ENCODE measurements at regions not wholly inside any gene's neighbourhood (a gene's known extent, or its start where the extent isn't known, plus 50 kb on each side); places are given as distances from the start of the nearest gene placed in this dataset.

- no peak overlapping the region for H3K4me3 ChIP-seq (ENCODE audit: insufficient read depth, low read depth, low read length)
- H3K9me1 ChIP-seq (ENCODE audit: insufficient read depth, low read length) = no peaks in the 10 kb centered on the region
- WGBS, 2 experiments (ENCODE audit: extremely low coverage in 2 of 2, insufficient read length in 1 of 2) = 53% methylated on average over 4 of the region's 7 CpGs; no CpG with 5 or more reads in 1 of the 2 experiments
- H4K20me1 ChIP-seq (ENCODE audit: insufficient read depth, low read length) = no peaks in the 10 kb centered on the region
- H4K91ac ChIP-seq (ENCODE audit: insufficient read depth, low read depth, low read length) = no peak overlapping the region
- no peak overlapping the region for H3K9ac ChIP-seq (ENCODE audit: low read depth, low read length)
- no peak overlapping the region for H2BK20ac ChIP-seq (ENCODE audit: low read depth, low read length)
- intact Hi-C loops (cut with micrococcal nuclease) = no loop called here
- H2AFZ ChIP-seq (replicated peaks; ENCODE audit: low read length, poor library complexity) = no peak overlapping the region
- no peaks in the 10 kb centered on the region for H3K27me3 ChIP-seq (ENCODE audit: control insufficient read depth, insufficient read depth, low read length)
- ATAC-seq (ENCODE audit: low read depth) = no peak
- no peaks in the 10 kb centered on the region for H3K4me1 ChIP-seq (ENCODE audit: control insufficient read depth, insufficient read depth, low read length)
- H3K4me2 ChIP-seq (ENCODE audit: low read depth, low read length) = no peak overlapping the region
- no peak overlapping the region for H3K14ac ChIP-seq (replicated peaks; ENCODE audit: low read depth, low read length)
- no peak overlapping the region for H2AK9ac ChIP-seq (replicated peaks; ENCODE audit: low read depth, low read length, poor library complexity)
- no peak overlapping the region for H4K8ac ChIP-seq (ENCODE audit: low read depth in 2 of 2, low read length in 2 of 2)
- no peak overlapping the region for H3K27ac ChIP-seq (ENCODE audit: insufficient read depth, low read length)
- CTCF ChIA-PET = no interaction called here
- no peak overlapping the region for H3K18ac ChIP-seq (ENCODE audit: low read depth, low read length)
- H2BK120ac ChIP-seq (ENCODE audit: low read depth, low read length) = no peak overlapping the region
- dilution Hi-C loops (cut with HindIII; ENCODE audit: low sequenced_read_pairs, unreplicated experiment) = no loop called here
- TF ChIP-seq RCOR1 (IDR thresholded peaks at IDR 0.05; ENCODE audit: insufficient replicate concordance, low read length) (no peak), MAFK (IDR thresholded peaks at IDR 0.05; ENCODE audit: low read depth, low read length) (no peak), MXI1 (IDR thresholded peaks at IDR 0.05; ENCODE audit: borderline replicate concordance, low read depth, low read length) (no peak), RFX5 (IDR thresholded peaks at IDR 0.05; ENCODE audit: low read depth, low read length) (no peak), BHLHE40 (IDR thresholded peaks at IDR 0.05; ENCODE audit: low read depth, low read length) (no peak), FOS (IDR thresholded peaks at IDR 0.05; ENCODE audit: low read depth, low read length) (no peak), CTCF (conservative IDR thresholded peaks at IDR 0.05; ENCODE audit: low read depth, low read length) (no peak), MAZ (IDR thresholded peaks at IDR 0.05; ENCODE audit: borderline replicate concordance, low read depth, low read length) (no peak), RAD21 (IDR thresholded peaks at IDR 0.05; ENCODE audit: low read length) (no peak), CHD1 (IDR thresholded peaks at IDR 0.05; ENCODE audit: low read depth, low read length) (no peak), NFE2L2 (IDR thresholded peaks at IDR 0.05; ENCODE audit: low read depth, low read length) (no peak), CEBPB (IDR thresholded peaks at IDR 0.05; ENCODE audit: low read depth, low read length) (no peak)
- TF ChIP-seq, protein P1, sequence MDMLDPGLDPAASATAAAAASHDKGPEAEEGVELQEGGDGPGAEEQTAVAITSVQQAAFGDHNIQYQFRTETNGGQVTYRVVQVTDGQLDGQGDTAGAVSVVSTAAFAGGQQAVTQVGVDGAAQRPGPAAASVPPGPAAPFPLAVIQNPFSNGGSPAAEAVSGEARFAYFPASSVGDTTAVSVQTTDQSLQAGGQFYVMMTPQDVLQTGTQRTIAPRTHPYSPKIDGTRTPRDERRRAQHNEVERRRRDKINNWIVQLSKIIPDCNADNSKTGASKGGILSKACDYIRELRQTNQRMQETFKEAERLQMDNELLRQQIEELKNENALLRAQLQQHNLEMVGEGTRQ (IDR thresholded peaks at IDR 0.05; ENCODE audit: low read depth, low read length) = no peak
- no peak for DNase-seq
- no peaks in the 10 kb centered on the region for H3K79me1 ChIP-seq (ENCODE audit: low read depth in 1 of 2, low read length in 2 of 2)
- H3K36me3 ChIP-seq (ENCODE audit: control insufficient read depth, insufficient read depth, low read length) = no peaks in the 10 kb centered on the region
- BruUV-seq (replicated peaks) = no TSS peak
- H2BK15ac ChIP-seq (ENCODE audit: low read depth, low read length) = no peak overlapping the region
- no peak overlapping the region for H3K56ac ChIP-seq (ENCODE audit: extremely low read depth, insufficient read depth, low read length)
- H3K9me3 ChIP-seq (ENCODE audit: control insufficient read depth, insufficient read depth, low read length) = peaks cover 41% of the 10 kb centered on the region
- POLR2A ChIA-PET (ENCODE audit: unreplicated experiment) = no interaction called here
- H2BK5ac ChIP-seq (ENCODE audit: low read depth, low read length, poor library complexity, severe bottlenecking) = no peak overlapping the region
- in situ Hi-C loops (cut with MboI; ENCODE audit: low sequenced_read_pairs) = no loop called here
- H2AK5ac ChIP-seq (ENCODE audit: low read depth, low read length) = no peak overlapping the region
- H3K4ac ChIP-seq (ENCODE audit: low read depth, low read length) = no peak overlapping the region
- no peak overlapping the region for H3K23ac ChIP-seq (ENCODE audit: low read depth, low read length)
- no peak overlapping the region for H4K5ac ChIP-seq (ENCODE audit: low read depth, low read length)
Observed at GRCh38 chr16:5502467-5502869, 404.9 kb upstream of the EEF2KMT start.
